GM19023 (cell line): ENCODE measurements at regions not wholly inside any gene's neighbourhood (a gene's known extent, or its start where the extent isn't known, plus 50 kb on each side); places are given as distances from the start of the nearest gene placed in this dataset.
A peak's percentile ranks its signal among the peaks of the same experiment; 100 is the strongest.

Experiments
- ATAC-seq: cut with Tn5 transposase; IDR thresholded peaks from one replicate; pipeline ENCODE4 v1.9.1; 2021; ENCODE audit warnings: mild to moderate bottlenecking, moderate library complexity; ENCODE audit not compliant: unreplicated experiment

DNA sequence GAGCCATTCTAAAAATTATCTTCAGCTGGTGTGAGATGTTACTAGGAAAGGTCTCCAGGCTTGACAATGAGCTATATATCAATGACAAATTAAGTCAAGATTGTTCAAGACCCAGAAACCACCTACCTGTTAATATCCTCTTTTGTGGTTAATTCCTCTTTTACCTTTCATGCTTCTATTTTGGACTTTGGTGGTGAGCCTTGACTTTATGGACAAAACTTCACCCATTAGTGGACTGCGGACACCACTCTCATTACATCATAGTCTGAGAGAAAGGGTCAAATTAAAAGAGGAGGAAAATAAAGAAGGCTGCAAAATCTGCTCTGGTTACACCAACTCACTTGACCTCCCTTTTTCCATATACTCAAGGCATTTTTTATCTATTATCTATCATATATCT is 271.5 kb upstream of the TTC14 start:
- ATAC-seq = no peak

DNA sequence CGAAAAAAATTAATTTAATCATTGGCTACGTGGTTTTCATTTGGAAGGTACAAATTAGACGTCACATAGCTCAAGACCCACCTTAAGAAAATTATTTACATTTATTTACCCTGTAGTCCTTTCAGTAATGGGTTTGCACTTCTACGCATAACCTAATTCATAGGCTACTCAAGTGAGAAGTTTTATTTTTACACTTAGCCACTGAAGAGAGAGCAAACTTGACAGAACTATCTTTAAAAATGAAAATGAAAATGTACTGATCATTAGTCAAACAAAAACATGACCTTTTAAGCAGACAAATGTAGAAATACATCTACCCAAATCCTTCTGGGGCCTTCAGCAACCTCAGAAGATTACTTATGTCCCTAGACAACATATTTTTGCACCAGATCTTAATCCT is 269.4 kb upstream of the TTC14 start:
- peak; percentile 53 for ATAC-seq

DNA sequence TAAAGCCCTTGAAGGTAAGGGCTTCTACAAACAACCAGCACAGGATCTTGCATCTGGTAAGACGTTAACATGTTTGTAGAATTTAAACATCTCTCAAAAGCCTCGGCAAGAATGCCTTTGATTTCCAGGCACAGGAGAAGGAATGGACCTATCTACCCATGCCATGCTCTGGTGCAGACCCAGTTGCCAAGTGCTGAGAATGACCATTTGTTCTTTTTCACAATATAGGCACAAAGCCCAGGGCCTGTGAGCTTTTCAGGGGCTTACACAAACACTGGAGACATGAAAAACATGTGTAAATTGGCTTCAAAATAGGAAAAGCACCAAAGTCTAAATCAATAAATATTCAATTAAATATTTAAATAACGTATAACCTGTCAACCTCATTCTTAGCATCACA is 266.9 kb upstream of the TTC14 start:
- no peak for ATAC-seq

DNA sequence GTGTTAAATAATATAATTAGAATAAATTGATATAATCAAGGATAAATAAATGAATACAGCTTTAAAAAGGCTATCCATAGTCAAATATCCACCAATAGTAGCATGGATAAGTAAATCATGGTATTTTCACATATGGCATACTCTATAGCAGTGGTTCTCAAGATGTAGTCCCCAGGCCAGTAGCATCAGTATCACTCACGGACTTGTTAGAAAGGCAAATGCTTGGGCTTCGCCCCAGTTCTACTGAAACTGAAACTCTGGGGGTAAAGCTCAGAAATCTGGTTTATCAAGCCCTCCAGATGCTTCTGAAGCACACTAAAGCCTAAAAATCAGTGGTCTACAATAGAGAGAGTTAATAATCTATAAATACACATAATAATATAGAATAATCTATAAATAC is 261.6 kb upstream of the TTC14 start:
- ATAC-seq = no peak

DNA sequence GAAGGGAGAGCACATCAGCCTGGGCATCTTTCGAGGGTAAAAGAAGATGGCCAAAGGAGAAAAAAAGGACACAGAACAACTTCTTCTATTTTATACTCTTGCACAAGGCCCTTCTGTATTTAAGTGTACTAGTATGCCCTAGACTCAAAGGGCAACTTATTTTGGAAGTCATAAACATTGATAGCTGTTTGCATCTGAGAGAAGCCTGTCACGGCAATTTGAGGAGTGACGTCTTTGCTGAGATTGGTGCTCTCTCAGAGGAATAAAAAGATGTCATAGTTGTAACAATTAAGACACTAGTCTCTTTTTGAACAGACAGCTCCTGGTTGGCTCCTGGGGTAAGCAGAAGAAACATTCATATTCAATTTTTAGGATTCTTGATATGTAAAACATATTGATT is 260.4 kb upstream of the TTC14 start:
- ATAC-seq = no peak

DNA sequence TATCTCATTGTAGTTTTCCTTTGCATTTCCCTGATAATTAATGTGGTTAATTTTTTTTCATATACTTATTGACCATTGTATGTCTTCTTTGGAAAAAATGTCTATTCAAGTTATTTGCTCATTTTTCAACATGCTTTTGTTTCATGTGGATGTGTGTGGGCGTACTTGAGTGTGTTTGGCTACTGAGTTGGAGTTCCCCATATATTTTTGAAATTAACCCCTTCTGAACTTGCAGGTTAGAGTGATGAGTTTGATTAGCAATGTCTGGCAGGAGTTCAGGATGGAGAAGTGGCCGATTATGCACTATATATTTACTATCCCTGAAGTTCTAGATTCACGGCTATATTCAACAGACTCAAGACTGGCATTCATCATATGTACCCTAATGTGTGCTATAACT is 250.4 kb upstream of the TTC14 start:
- ATAC-seq = no peak

DNA sequence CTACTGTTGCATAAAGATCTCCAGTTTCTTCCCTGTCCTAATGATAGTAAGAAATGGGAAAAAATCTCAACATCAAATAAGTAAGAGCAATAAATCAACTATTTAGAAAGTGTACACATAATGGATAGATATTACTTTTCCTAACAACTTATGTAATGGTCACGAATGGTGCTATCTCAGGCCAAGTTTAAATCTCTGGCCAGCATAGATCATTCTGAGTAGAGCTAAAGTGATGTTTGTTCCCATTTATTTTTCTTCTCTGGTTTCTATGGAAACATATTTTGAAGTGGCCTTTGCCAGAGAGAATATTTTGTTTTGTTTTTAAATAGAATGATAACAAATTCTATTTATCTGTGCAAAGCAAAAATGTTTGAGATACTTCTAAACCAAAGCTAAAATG is 249.7 kb upstream of the TTC14 start:
- ATAC-seq = no peak

DNA sequence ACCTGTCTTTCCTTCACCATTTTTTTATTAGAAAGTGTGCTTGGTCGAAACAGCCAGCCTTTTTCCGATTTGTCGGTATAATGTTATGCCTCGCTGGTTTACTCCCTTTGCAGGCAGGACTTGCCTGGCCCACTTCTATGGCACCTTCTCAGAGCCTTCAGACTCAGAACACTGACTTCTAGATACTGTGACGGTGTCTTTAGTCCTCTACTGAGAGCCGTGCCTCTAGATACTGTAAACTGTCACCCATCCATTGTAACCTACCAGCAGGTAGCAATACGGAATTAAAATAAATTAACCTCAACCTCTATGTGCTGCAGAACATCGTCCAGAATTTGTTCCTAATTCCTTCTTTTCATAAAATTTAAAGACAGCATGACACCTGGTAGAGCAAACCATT is 247.7 kb upstream of the TTC14 start:
- ATAC-seq = no peak

DNA sequence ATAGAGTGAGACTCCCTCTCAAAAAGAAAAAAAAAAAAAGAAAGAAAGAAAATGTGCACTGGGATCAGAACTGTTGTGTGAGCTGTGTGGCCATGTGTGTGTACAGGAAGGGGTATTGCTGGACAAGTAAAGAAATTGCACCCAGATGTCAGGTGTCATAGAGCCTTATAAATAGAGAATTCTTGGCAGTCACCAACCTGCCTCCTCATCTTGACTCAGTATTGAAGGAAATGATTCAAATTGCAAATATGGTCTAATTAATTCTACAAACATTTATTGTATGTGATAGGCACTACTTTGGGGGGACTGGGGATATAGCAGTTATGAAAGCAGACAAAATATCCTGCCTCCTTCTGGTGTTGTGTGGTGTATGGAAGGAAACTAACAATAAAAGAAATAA is 243.8 kb upstream of the TTC14 start:
- ATAC-seq = no peak

DNA sequence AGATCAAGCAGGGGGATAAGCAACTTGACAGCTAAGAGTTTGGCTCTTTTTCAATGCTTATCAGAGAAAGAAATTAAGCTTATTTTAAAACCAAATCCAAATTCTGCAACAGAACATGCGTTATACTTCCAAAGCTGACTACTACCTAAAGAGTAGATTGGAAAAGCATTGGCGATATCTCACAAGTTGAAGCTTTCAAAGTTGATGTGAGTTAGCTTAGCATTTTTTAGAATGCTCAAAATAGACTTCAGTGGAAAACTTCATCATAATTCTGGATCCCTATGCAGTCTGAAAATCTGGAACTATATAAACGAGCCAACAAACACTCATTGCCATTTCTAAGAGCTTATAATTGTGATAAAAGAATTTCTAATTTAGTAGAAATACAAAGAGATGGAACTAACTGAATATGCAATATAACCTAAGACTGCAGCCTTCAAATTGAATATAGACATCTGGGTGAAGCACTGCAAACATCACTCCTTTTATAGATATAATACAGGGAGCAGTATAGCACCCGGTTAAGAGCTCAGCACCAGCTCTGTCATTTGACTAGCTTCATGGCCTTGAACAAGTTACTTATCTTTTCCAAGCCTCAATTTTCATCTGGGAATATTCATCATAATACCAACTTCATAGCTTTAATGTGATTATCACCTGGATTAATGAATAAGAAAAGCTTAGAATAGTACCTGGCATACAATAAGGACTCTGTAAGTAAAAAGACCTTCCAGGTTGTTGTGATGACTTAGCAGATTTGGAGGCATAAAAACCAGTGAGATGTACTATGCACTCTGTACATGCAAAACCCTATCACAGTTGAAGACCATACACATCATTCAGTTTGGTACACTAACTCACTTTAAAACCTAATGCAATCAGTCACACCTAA is 242.7 kb upstream of the TTC14 start:
- no peak for ATAC-seq

DNA sequence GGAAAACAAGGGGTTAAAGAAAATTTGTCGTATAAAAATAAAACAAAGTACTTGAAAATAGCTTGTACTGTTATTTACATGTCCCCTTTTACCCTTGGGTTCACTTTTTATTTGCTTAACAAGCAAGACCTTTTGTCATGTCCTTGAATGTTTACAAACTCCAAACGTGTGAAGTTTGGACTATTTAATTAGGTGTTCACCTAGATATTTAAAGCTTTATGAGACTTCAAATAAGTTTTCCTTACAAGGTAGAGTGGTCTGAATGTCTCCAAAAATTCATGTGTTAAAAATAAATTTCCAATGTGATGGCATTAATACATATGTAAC is 242.0 kb upstream of the TTC14 start:
- no peak for ATAC-seq

DNA sequence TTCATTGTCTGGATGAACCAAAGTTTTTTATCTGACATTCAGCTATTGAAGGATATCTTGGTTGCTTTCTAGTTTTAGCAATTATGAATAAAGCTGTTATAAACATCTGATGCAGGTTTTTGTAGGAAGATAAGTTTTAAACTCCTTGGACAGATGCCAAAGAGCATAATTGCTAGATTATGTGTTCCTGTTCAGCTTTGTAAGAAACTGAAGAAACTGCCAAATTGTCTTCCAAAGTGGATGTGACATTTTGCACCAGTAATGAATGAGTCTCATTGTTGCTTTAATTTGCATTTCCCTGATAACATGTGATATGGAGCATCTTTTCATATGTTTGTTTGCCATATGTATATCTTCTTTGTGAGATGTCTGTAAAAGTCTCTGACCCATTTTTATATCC is 239.9 kb upstream of the TTC14 start:
- ATAC-seq = no peak

DNA sequence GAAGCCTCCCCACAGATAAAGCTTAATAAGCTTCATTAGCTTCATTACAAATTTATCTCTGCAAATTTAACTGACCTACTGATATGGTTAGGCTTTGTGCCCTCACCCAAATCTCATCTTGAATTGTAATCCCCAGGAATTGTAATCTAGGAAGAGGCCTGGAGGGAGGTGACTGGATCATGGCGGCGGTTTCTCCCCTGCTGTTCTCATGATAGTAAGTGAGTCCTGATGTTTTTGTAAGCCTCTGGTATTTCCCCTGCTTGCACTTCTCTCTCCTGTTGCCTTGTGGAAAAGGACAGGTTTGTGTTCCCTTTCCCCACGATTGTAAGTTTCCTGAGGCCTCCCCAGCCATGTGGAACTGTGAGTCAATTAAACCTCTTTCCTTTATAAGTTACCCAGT is 226.1 kb upstream of the TTC14 start:
- ATAC-seq = no peak

DNA sequence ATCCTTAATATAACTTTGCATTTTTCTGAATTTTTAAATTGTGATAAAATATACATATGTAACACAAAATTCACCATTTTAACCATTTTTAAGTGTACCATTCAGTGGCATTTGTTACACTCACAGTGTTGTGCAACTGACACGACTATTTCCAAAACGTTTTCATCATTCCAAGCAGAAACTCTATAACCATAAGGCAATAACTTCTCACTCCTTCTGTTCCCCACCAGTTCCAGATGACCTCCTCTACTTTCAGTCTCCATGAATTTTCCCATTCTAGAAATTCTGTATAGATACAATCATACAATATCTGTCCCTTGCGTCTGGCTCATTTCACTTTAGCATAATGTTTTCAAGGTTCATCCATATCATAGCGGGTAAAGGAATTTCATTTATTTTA is 223.5 kb upstream of the TTC14 start:
- no peak for ATAC-seq

DNA sequence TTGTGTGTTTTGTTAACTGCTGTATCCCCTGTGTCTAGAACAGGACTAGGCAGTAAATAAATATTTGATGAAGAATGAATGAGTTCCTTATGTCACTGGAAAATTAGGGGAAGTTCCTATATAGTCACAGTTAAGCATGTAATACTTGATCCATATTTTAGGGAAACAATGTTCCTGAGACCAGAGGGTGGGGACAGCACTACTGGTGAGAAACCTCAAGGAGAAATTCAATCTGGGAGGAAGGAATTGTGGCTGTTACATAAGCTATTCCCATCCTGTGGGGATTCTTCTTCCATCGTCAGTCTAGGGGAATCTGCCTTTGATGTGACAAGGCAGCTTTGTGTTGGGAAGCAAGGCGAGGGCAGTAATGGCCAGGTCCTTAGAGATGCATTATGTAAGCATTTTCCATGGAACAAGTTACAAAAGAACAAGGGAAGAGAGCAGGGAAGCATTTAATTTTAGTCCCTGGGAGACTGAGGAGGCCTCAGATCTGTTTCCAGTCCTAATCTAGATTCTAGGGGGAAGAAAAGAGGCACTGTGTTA is 219.3 kb upstream of the TTC14 start:
- ATAC-seq = no peak

DNA sequence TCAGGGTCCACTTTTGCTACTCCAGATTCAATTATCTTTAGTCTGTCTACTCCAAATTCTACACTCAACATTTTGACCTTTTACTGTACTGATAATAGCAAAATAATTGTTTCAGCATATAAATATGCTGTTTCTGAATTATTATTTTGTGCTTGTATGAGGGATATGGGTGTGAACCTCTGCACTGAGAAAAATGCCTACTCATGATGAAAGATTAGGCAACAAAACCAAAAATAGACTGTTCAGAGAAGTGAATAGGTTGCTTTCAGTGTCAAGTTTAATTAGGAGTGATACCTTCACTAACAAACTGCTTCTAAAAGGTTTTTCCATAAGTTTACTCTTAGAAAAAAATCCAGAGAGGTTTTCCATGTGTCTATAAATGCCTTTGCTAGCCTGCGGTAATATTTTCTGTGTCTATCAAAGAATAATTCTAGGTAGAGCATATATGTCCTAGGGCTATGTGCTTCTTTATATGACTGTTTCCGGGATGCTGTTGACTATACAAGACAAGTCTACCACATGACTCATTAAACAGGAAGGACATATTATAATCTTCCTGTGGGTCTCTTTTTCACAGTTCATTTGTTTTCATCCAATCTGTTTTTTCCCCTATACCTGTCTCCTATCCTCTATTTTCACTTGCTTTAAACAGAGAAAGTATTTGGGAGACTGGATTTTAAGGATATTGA is 218.5 kb upstream of the TTC14 start:
- no peak for ATAC-seq

DNA sequence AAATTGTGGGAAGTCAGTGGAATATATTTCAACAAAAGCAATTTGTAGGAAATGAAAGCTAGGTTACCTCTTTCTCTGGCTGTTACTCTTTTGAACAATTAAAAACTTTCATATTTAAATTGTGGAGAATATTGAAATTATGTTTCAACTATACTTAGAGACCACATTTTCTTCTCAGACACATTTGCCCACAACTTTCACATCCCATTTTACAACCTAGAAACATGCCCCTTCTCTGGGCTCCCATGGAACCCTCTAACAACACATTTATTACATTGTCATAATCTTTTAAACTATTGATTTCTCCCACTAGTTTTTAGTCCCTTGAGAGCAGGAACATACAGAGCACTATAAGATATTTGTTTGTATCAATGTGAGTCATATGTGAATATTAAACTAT is 211.7 kb upstream of the TTC14 start:
- no peak for ATAC-seq

DNA sequence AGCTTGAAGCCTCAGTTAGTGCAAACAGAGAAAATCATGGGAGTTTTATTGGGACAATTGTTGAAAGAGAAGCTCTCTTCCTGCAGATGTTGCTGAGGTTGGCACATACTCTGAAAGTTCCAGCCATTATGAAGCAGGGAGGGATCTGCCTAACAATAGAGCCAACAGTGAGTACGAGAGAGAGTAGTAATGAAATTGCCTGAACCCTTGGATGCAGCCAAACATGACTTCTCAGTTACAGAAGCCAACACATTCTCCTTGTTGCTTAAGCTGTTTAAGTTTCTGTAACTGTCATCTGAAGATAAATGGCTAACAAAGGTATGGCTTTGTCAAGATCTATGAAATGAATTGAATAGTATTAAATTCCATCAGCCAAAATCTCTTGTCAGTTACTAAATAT is 211.0 kb upstream of the TTC14 start:
- ATAC-seq = no peak

DNA sequence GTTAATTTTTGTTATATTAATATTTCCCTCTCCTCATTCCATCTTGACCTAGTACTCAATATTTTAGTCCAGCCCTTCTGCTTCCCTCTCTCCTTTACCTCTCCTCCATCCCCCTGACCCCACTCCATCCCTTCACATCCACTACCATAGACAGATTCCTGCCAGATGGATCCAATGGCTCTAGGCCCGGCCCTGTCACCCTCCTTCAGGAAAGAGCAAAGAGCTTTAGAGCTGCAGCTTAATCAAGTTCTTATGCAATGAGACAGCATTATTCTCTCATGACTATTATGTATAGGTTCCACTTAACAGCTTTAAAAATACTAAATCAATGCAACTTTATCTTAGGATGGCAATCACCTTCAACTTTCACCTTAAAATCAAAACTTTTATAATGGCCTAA is 200.7 kb upstream of the TTC14 start:
- ATAC-seq = no peak

DNA sequence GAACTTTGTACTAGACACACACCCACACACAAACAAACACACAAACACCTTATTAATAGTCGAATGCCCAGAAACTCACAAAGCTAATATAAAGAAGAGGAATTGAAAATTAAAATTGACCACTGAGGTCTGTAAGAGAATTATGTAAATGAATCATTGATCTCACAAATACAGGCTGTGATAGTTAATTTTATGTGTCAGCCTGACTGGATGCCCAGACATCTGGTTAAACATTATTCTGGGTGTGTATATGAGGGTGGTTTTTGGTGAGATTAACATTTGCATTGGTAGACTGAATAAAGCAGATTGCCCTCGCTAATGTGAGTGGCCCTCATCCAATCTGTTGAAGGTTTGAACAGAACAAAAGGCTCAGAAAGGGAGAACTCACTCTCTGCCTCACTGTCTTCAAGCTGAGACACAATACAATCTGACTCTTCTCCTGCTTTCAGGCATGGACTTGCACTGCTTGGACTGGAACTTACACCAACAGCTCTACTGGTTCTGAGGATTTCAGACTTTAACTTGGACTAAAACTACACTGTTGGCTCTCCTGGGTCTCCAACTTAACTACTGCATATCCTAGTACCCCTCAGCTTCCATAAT is 199.4 kb upstream of the TTC14 start:
- peak; percentile 66 for ATAC-seq

DNA sequence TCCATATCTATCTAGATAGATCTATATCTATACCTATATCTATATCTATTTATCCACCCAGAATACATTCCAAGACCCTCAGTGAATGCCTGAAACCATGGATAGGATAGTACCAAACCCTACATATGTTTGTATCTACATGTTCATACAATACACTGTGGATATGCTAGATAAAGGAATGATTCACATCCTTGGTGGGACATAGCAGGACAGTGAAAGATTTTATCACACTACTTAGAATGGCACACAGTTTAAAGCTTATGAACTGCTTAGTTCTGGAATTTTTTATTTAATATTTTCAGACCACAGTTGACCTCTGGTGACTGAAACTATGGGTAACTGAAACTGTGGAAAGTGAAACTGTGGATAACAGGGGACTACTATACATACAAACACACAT is 198.8 kb upstream of the TTC14 start:
- no peak for ATAC-seq

DNA sequence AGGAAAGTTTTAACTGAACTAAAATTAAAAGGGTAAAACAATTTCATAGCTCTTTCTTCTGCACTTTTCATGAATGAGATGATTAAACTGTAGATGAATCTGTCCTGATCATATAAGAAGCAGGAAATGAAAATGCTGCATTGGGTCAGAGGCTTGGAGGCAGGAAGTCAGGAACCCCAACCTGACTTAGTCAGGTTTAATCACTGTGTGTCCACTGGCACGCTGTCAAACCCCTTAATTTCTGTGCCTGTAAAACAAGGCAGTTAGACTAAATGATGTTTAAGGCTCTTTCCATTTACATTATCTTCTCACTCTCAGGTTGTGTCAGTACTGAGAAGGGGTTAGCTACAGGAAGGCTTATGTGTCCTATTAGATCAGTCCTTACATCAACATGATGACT is 193.3 kb upstream of the TTC14 start:
- ATAC-seq = no peak
